Bronchial epithelial cell (primary cell): ENCODE measurements at regions not wholly inside any gene's neighbourhood (a gene's known extent, or its start where the extent isn't known, plus 50 kb on each side); places are given as distances from the start of the nearest gene placed in this dataset.

Source experiments
- DNase-seq: peaks from one replicate; pipeline ENCODE4 v3.0.0-alpha.2; 2010; ENCODE audit warnings: low read depth
- FAIRE-seq: peaks from 2 replicates; lab custom pipeline; 2011; peaks lifted over from hg19 to GRCh38; lab: Jason Lieb, UNC
- H3K27me3 ChIP-seq: 2 replicates; pipeline ENCODE4 v1.5.1; 2011; ENCODE audit warnings: low read length; ENCODE audit not compliant: control insufficient read depth, insufficient read depth
- H3K36me3 ChIP-seq: 2 replicates; pipeline ENCODE4 v1.5.1; 2011; ENCODE audit warnings: low read length; ENCODE audit not compliant: control insufficient read depth, insufficient read depth
- H3K4me3 ChIP-seq: 2 replicates; pipeline ENCODE4 v1.5.1; 2011; ENCODE audit warnings: mild to moderate bottlenecking, low read depth, low read length, control low read depth
- TF ChIP-seq, protein P1 (sequence below): IDR thresholded peaks from 2 replicates; pipeline ENCODE4 v1.5.1; 2011; ENCODE audit warnings: mild to moderate bottlenecking, moderate library complexity, low read length, control low read depth, inconsistent platforms; ENCODE audit not compliant: insufficient read depth, severe bottlenecking

DNA sequence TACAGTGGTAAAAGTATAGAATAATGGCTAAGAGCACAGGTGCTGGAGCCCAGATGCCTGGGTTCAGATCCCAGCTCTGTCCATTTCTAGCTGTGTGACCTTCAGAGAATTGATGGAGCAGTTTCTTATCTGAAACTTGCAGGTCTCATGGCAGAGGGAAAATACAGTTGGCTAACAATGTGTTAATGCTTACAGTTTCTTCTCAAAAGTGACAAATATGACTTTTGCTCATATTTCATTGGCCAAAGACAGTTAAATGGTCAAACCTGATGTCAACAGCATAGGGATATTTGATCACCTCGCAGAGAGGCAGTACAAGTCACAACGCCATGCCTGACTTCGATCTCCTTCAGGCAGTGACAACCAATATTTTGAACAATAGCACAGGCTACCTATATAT, 60.2 kb upstream of the LCORL start:
- H3K27me3 ChIP-seq, result no peaks in the 10 kb centered on the region
- FAIRE-seq, result no peak

DNA sequence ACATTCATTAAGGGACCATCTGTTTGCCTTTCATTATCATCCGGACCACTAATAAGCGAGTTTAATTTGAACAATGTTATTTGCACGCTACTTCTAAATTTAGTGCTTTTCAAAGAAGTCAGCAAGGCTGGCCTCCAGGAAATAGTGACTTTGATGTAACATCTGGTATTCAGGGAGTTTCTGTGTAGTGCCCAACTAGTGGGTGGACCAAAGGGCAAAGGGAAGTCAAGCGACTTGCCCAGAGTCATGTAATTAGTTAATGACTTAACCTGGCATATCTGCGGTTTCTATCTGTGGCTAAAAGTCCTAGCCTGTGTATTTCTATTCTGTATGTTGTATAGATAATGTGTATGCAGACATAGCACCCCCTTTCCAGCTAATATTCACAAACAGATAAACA, 56.3 kb upstream of the LCORL start:
- Histone ChIP-seq H3K36me3 (no peaks in the 10 kb centered on the region), H3K4me3 (no peak overlapping the region), H3K27me3 (no peaks in the 10 kb centered on the region)
- FAIRE-seq, result no peak
- TF ChIP-seq, protein P1, sequence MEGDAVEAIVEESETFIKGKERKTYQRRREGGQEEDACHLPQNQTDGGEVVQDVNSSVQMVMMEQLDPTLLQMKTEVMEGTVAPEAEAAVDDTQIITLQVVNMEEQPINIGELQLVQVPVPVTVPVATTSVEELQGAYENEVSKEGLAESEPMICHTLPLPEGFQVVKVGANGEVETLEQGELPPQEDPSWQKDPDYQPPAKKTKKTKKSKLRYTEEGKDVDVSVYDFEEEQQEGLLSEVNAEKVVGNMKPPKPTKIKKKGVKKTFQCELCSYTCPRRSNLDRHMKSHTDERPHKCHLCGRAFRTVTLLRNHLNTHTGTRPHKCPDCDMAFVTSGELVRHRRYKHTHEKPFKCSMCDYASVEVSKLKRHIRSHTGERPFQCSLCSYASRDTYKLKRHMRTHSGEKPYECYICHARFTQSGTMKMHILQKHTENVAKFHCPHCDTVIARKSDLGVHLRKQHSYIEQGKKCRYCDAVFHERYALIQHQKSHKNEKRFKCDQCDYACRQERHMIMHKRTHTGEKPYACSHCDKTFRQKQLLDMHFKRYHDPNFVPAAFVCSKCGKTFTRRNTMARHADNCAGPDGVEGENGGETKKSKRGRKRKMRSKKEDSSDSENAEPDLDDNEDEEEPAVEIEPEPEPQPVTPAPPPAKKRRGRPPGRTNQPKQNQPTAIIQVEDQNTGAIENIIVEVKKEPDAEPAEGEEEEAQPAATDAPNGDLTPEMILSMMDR, result no peak
- DNase-seq, result no peak

More for the DNA sequence above, 60.2 kb upstream of the LCORL start:
- DNase-seq, result no peak
- Histone ChIP-seq H3K36me3 (no peaks in the 10 kb centered on the region), H3K4me3 (no peak overlapping the region)
- TF ChIP-seq, protein P1, result no peak

DNA sequence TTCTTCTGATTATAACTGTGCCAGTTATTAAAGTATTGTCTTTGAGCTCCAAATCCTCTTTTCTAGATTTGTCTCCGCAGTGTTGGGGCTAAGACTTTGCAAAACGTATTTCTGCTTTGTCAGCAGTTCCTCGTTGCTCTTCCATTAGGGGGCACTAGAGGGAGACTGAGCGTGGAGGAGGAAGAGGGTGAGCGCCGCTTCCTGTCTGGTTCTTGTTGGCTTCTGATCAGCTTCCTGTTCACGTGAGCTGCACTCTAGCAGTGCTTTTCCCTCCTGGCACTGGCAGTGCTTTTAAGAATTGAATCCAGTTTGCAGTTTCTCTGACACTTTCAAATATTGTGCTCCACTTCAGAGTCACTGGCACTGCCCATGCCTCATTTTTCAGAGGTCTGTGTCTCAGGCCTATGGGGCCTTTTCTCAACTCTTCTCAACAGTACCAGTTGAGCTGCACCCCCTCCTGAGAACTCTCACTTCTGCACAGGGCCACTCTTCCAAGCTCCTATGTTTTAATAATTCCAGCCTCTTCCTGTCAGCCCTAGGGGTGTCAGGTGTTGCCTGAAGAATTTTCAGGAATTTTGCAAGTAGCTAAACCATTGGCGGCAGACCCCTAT, 54.4 kb upstream of the LCORL start:
- Histone ChIP-seq H3K36me3 (no peaks in the 10 kb centered on the region), H3K4me3 (no peak overlapping the region), H3K27me3 (no peaks in the 10 kb centered on the region)
- DNase-seq, result no peak
- TF ChIP-seq, protein P1, result peak; percentile 8
- no peak for FAIRE-seq

DNA sequence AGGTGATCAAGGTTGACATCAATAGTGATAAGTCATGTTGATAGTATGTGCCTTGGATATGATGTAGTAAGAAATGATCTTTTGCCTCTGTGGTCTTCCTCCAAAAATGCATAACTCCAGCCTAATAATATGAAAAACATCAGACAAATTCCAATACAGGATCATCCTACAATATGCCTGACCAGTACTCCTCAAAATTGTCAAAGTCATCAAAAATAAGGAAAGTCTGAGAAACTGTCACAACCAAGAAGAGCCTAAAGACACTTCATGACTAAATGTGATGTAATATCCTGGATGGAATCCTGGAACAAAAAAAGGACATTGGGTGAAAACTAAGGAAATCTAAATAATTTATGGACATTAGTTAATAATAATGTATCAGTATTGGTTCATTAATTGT, 50.3 kb upstream of the LCORL start:
- Histone ChIP-seq H3K4me3 (no peak overlapping the region), H3K27me3 (no peaks in the 10 kb centered on the region), H3K36me3 (no peaks in the 10 kb centered on the region)
- TF ChIP-seq, protein P1, result no peak
- DNase-seq (no peak), FAIRE-seq (no peak)
